Ovary (tissue), 3 donors: ENCODE measurements at regions not wholly inside any gene's neighbourhood (a gene's known extent, or its start where the extent isn't known, plus 50 kb on each side); places are given as distances from the start of the nearest gene placed in this dataset.

Experiments used
- EP300 ChIP-seq: sonication (generic); formaldehyde crosslinking; IDR thresholded peaks from one replicate; pipeline ENCODE4 v1.6.1; 2017; ENCODE audit warnings: antibody characterized with exemption
- POLR2A ChIP-seq: fragments of 450-650 bp; IDR thresholded peaks from one replicate; pipeline ENCODE4 v1.6.1; 2017; ENCODE audit warnings: antibody characterized with exemption, mild to moderate bottlenecking, moderate library complexity
- TF ChIP-seq, protein P1 (sequence below), 3 donors: fragments of 450-650 bp in 2 of 3; fragments of 200-600 bp in 1 of 3; IDR thresholded peaks; one replicate each; pipeline versions ENCODE4 v1.5.1 to v1.8.0; 2016 to 2022; ENCODE audit warnings: antibody characterized with exemption in 3 of 3, mild to moderate bottlenecking in 1 of 3
- donor health status: DM: no; HTN: no; CAD: no.

DNA sequence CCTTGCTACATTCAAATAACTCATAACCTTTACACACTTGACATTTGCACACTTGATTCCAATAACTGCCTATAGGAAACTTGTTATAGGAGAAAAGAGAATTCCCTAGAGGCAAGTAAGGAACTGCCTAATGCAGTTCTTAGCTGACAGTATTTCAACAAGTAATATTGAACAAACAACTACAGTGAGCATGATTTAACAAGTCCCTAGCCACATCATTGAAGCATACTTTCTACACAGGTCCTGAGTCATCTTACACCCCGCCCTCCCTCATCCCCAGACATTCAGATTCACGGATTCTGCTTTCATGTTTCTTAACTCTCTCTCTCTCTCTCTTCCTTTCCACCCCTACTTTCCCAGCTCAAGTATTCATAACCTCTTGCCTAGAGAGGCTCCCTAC is 153.5 kb downstream of the LSM5 start:
- TF ChIP-seq, protein P1, sequence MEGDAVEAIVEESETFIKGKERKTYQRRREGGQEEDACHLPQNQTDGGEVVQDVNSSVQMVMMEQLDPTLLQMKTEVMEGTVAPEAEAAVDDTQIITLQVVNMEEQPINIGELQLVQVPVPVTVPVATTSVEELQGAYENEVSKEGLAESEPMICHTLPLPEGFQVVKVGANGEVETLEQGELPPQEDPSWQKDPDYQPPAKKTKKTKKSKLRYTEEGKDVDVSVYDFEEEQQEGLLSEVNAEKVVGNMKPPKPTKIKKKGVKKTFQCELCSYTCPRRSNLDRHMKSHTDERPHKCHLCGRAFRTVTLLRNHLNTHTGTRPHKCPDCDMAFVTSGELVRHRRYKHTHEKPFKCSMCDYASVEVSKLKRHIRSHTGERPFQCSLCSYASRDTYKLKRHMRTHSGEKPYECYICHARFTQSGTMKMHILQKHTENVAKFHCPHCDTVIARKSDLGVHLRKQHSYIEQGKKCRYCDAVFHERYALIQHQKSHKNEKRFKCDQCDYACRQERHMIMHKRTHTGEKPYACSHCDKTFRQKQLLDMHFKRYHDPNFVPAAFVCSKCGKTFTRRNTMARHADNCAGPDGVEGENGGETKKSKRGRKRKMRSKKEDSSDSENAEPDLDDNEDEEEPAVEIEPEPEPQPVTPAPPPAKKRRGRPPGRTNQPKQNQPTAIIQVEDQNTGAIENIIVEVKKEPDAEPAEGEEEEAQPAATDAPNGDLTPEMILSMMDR (IDR thresholded peaks at IDR 0.05): no peak
- no peak for TF ChIP-seq POLR2A
- no peak for TF ChIP-seq EP300
